ENCODE measurements at regions not wholly inside any gene's neighbourhood (a gene's known extent, or its start where the extent isn't known, plus 50 kb on each side); places are given as distances from the start of the nearest gene placed in this dataset.

GRCh38 chr4:133275246-133275645 is 126.2 kb downstream of the PCDH10 start:
- Histone ChIP-seq H3K23me2 (ENCODE audit: insufficient read length, low read depth, low read length, poor library complexity, severe bottlenecking) (no peaks in the 10 kb centered on the region), H2BK5ac (ENCODE audit: insufficient read length, low read length) (no peak overlapping the region), H2BK12ac (ENCODE audit: insufficient read length, low read depth, low read length) (no peak overlapping the region), H4K20me1 (ENCODE audit: control insufficient read depth, insufficient read depth, insufficient read length) (no peaks in the 10 kb centered on the region), H2BK120ac (ENCODE audit: low read depth, low read length, poor library complexity, severe bottlenecking) (no peak overlapping the region), H3K9ac (ENCODE audit: extremely low read depth, insufficient read length, low read length) (no peak overlapping the region), H3K79me2 (ENCODE audit: insufficient read depth, low read length) (no peaks in the 10 kb centered on the region), H3T11ph (ENCODE audit: low read length) (no peak overlapping the region), H3K27ac (ENCODE audit: insufficient read length, low read depth, low read length) (no peak overlapping the region), H4K91ac (ENCODE audit: insufficient read length, low read depth, low read length) (no peak overlapping the region), H4K5ac (ENCODE audit: insufficient read length, low read depth, low read length) (no peak overlapping the region), H3K56ac (ENCODE audit: insufficient read length, low read depth, low read length) (no peak overlapping the region), H3K4ac (ENCODE audit: low read depth, low read length) (no peak overlapping the region), H2AK5ac (ENCODE audit: insufficient read length, low read length) (no peak overlapping the region), H4K8ac (replicated peaks; ENCODE audit: insufficient read length, low read depth, low read length) (no peak overlapping the region), H3K27me3 (ENCODE audit: insufficient read depth, low read length) (no peaks in the 10 kb centered on the region), H3K4me1 (ENCODE audit: insufficient read depth, low read length) (no peaks in the 10 kb centered on the region), H2AFZ (ENCODE audit: low read length) (no peak overlapping the region), H3K9me3 (ENCODE audit: control insufficient read depth, low read depth, low read length) (no peaks in the 10 kb centered on the region), H2BK20ac (ENCODE audit: low read depth, low read length, poor library complexity, severe bottlenecking) (no peak overlapping the region), H3K4me2 (ENCODE audit: insufficient read depth, insufficient read length, low read length) (no peak overlapping the region), H3K14ac (ENCODE audit: insufficient read depth, low read length) (no peak overlapping the region), H2BK15ac (ENCODE audit: low read depth, low read length) (no peak overlapping the region), H3K18ac (ENCODE audit: insufficient read length, low read depth, low read length) (no peak overlapping the region), H3K23ac (ENCODE audit: insufficient read length, low read depth, low read length) (no peak overlapping the region), H3K79me1 (ENCODE audit: insufficient read depth, low read depth, low read length, poor library complexity, severe bottlenecking) (no peaks in the 10 kb centered on the region)
- Mint-ChIP-seq H3K4me1 (peaks cover 7 to 13% of the 10 kb centered on the region in 2 experiments), H3K27ac (peak overlapping the region in 1 of 3 experiments; percentile 56; a peak in 1 of 7 replicates), H3K9me3 (peaks cover 9 to 17% of the 10 kb centered on the region in 2 experiments), H3K27me3 (ENCODE audit: low read depth) (no peaks in the 10 kb centered on the region), H3K36me3 (ENCODE audit: insufficient read depth in 1 of 3, low read depth in 3 of 3) (peaks cover 5 to 10% (median 10%) of the 10 kb centered on the region in 3 experiments), H3K4me3 (no peak overlapping the region)
- DNase-seq = no peak
- WGBS (ENCODE audit: extremely low coverage, insufficient read length, low lambda C conversion rate) = no CpG with 5 or more reads among the region's 3 CpGs
- no peak for TF ChIP-seq CTCF (conservative IDR thresholded peaks at IDR 0.05)

All from H9 (cell line).